ENCODE measurements at regions not wholly inside any gene's neighbourhood (a gene's known extent, or its start where the extent isn't known, plus 50 kb on each side); places are given as distances from the start of the nearest gene placed in this dataset.
"Not testable (repeated sequence)": the region's sequence is repeated elsewhere in the genome, so short reads cannot be mapped to it uniquely, and the experiment has no call there.

GRCh38 chr11:122592641-122593040 lies 62.9 kb upstream of the UBASH3B start:
- CTCF ChIA-PET: interaction anchor here (0.6 kb wide), 1 partner anchor 426 kb away, joined by 3 read pairs; no protein-coding TSS in a partner anchor
- intact Hi-C loops (cut with micrococcal nuclease; ENCODE audit: unreplicated experiment): no loop called here
- Mint-ChIP-seq H3K9me3 (ENCODE audit: low read depth, unreplicated experiment) (no peaks in the 10 kb centered on the region), H3K36me3 (ENCODE audit: insufficient read depth, unreplicated experiment) (no peaks in the 10 kb centered on the region), H3K4me1 (ENCODE audit: low read depth, unreplicated experiment) (no peaks in the 10 kb centered on the region), H3K4me3 (ENCODE audit: low read depth, unreplicated experiment) (no peak overlapping the region), H3K27ac (ENCODE audit: unreplicated experiment) (no peak overlapping the region), H3K27me3 (ENCODE audit: unreplicated experiment) (peaks cover 29% of the 10 kb centered on the region)
- TF ChIP-seq CTCF (IDR thresholded peaks at IDR 0.05; ENCODE audit: unreplicated experiment): no peak
- BruUV-seq (replicated peaks): no TSS peak
- no peak for DNase-seq

GRCh38 chr11:122584670-122585069 lies 70.9 kb upstream of the UBASH3B start:
- no TSS peak for BruUV-seq (replicated peaks)

GRCh38 chr11:122580071-122580470 lies 75.5 kb upstream of the UBASH3B start:
- CTCF ChIA-PET; H3K27me3 Mint-ChIP-seq (ENCODE audit: unreplicated experiment); H3K9me3 Mint-ChIP-seq (ENCODE audit: low read depth, unreplicated experiment); BruUV-seq (replicated peaks); H3K4me1 Mint-ChIP-seq (ENCODE audit: low read depth, unreplicated experiment): not testable (repeated sequence)
- H3K4me3 Mint-ChIP-seq (ENCODE audit: low read depth, unreplicated experiment): peak overlapping the region; percentile 73
- peaks cover 13% of the 10 kb centered on the region for H3K36me3 Mint-ChIP-seq (ENCODE audit: insufficient read depth, unreplicated experiment)
- peak; percentile 66 for DNase-seq
- peak overlapping the region; percentile 72 for H3K27ac Mint-ChIP-seq (ENCODE audit: unreplicated experiment)
- intact Hi-C loops (cut with micrococcal nuclease; ENCODE audit: unreplicated experiment): loop anchor here (2.0 to 5.0 kb wide), 2 partner anchors 277 to 442 kb away; no protein-coding TSS in a partner anchor

More at GRCh38 chr11:122584670-122585069, 70.9 kb upstream of the UBASH3B start:
- intact Hi-C loops (cut with micrococcal nuclease; ENCODE audit: unreplicated experiment): loop anchor here (5.0 kb wide), 1 partner anchor 438 kb away; no protein-coding TSS in a partner anchor
- peaks cover 5% of the 10 kb centered on the region for H3K9me3 Mint-ChIP-seq (ENCODE audit: low read depth, unreplicated experiment)
- H3K36me3 Mint-ChIP-seq (ENCODE audit: insufficient read depth, unreplicated experiment): peaks cover 13% of the 10 kb centered on the region
- DNase-seq: no peak
- TF ChIP-seq CTCF (IDR thresholded peaks at IDR 0.05; ENCODE audit: unreplicated experiment): no peak
- H3K4me3 Mint-ChIP-seq (ENCODE audit: low read depth, unreplicated experiment): no peak overlapping the region
- H3K27ac Mint-ChIP-seq (ENCODE audit: unreplicated experiment): no peak overlapping the region
- CTCF ChIA-PET: no interaction called here
- H3K4me1 Mint-ChIP-seq (ENCODE audit: low read depth, unreplicated experiment): peaks cover 8% of the 10 kb centered on the region
- H3K27me3 Mint-ChIP-seq (ENCODE audit: unreplicated experiment): peaks cover 5% of the 10 kb centered on the region

- no peak for DNase-seq
- no peak overlapping the region for H3K4me3 Mint-ChIP-seq (ENCODE audit: low read depth, unreplicated experiment)
- no peaks in the 10 kb centered on the region for H3K27me3 Mint-ChIP-seq (ENCODE audit: unreplicated experiment)
- H3K27ac Mint-ChIP-seq (ENCODE audit: unreplicated experiment): no peak overlapping the region
- BruUV-seq (replicated peaks): no TSS peak
- TF ChIP-seq CTCF (IDR thresholded peaks at IDR 0.05; ENCODE audit: unreplicated experiment): no peak
- peaks cover 8% of the 10 kb centered on the region for H3K4me1 Mint-ChIP-seq (ENCODE audit: low read depth, unreplicated experiment)
- CTCF ChIA-PET: no interaction called here
- intact Hi-C loops (cut with micrococcal nuclease; ENCODE audit: unreplicated experiment): no loop called here
- H3K36me3 Mint-ChIP-seq (ENCODE audit: insufficient read depth, unreplicated experiment): peaks cover 13% of the 10 kb centered on the region
- H3K9me3 Mint-ChIP-seq (ENCODE audit: low read depth, unreplicated experiment): no peaks in the 10 kb centered on the region
These were observed 77.2 kb upstream of the UBASH3B start for GRCh38 chr11:122578171-122578825.

- no peaks in the 10 kb centered on the region for H3K9me3 Mint-ChIP-seq (ENCODE audit: low read depth, unreplicated experiment)
- no peak for DNase-seq
- TF ChIP-seq CTCF (IDR thresholded peaks at IDR 0.05; ENCODE audit: unreplicated experiment): no peak
- H3K36me3 Mint-ChIP-seq (ENCODE audit: insufficient read depth, unreplicated experiment): no peaks in the 10 kb centered on the region
- H3K4me1 Mint-ChIP-seq (ENCODE audit: low read depth, unreplicated experiment): no peaks in the 10 kb centered on the region
- intact Hi-C loops (cut with micrococcal nuclease; ENCODE audit: unreplicated experiment): no loop called here
- CTCF ChIA-PET: interaction anchor here (0.6 kb wide), 1 partner anchor 1162 kb away, joined by 5 read pairs; no protein-coding TSS in a partner anchor
- no peak overlapping the region for H3K4me3 Mint-ChIP-seq (ENCODE audit: low read depth, unreplicated experiment)
- peaks cover 22% of the 10 kb centered on the region for H3K27me3 Mint-ChIP-seq (ENCODE audit: unreplicated experiment)
- no TSS peak for BruUV-seq (replicated peaks)
- H3K27ac Mint-ChIP-seq (ENCODE audit: unreplicated experiment): no peak overlapping the region
These were observed 82.9 kb upstream of the UBASH3B start for GRCh38 chr11:122572592-122572991.

Measured in Calu3 (cell line).